Testis (tissue), 2 donors: ENCODE measurements at regions not wholly inside any gene's neighbourhood (a gene's known extent, or its start where the extent isn't known, plus 50 kb on each side); places are given as distances from the start of the nearest gene placed in this dataset.

Source experiments
- DNase-seq: peaks from one replicate; pipeline ENCODE4 v3.0.0-alpha.2; 2019
- H3K27ac ChIP-seq, 2 donors: fragments of 200-600 bp; sonication (generic); one replicate each; pipeline ENCODE4 v1.5.1; 2019
- H3K27me3 ChIP-seq: fragments of 200-600 bp; sonication (generic); one replicate; pipeline ENCODE4 v1.5.1; 2019
- H3K36me3 ChIP-seq: fragments of 200-600 bp; sonication (generic); one replicate; pipeline ENCODE4 v1.5.1; 2017; ENCODE audit warnings: low read depth; ENCODE audit errors: missing control alignments
- H3K4me1 ChIP-seq: fragments of 200-600 bp; sonication (generic); one replicate; pipeline ENCODE4 v1.5.1; 2019
- H3K4me3 ChIP-seq, 2 donors: fragments of 200-600 bp; sonication (generic); one replicate each; pipeline ENCODE4 v1.5.1; 2017 to 2019
- H3K9me3 ChIP-seq: fragments of 200-600 bp; sonication (generic); one replicate; pipeline ENCODE4 v1.5.1; 2017
- POLR2A ChIP-seq: fragments of 450-650 bp; IDR thresholded peaks from one replicate; pipeline ENCODE4 v1.6.1; 2017; ENCODE audit warnings: antibody characterized with exemption, mild to moderate bottlenecking, moderate library complexity
- WGBS, 2 donors: methylation state at CpG; one replicate each; pipeline ENCODE4 v1.1.5; 2018; 5-methylcytosine and 5-hydroxymethylcytosine counted together
- intact Hi-C: fragments of 100-400 bp; cut with DNase I; formaldehyde crosslinking; loops from one replicate; pipeline ENCODE4 v1.15.1; 2023; ENCODE audit warnings: low total_unique reads
- TF ChIP-seq, protein P1 (sequence below), 3 experiments: fragments of 450-650 bp in 2 of 3; fragments of 200-600 bp in 1 of 3; sonication (generic) in 1 of 3; IDR thresholded peaks; one replicate each; pipeline ENCODE4 v1.5.1; 2016 to 2019; ENCODE audit warnings: antibody characterized with exemption in 3 of 3, mild to moderate bottlenecking in 2 of 3, moderate library complexity in 1 of 3

DNA sequence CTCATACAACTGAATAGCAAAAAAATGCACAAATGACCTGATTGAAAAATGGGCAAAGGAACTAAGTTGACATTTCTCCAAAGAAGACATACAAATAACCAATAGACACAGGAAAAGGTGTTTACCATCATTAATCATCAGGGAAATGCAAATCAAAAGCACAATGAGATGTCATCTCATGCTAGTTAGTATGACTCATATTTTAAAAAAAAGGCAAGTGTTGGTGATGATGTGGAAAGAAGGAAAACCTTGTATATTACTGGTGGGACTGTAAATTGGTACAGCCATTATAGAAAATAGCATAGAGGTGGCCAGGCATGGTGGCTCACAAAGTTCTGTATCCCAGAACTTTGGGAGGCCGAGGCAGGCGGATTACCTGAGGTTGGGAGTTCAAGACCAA lies 232.5 kb upstream of the ZFHX3 start:
- DNase-seq: no peak
- Histone ChIP-seq H3K27me3 (no peaks in the 10 kb centered on the region), H3K9me3 (no peaks in the 10 kb centered on the region), H3K4me1 (no peaks in the 10 kb centered on the region), H3K4me3 (no peak overlapping the region), H3K36me3 (no peaks in the 10 kb centered on the region), H3K27ac (no peak overlapping the region)
- intact Hi-C loops: no loop called here
- 89 to 94% methylated on average over 2 of the region's 2 CpGs for WGBS, 2 donors
- TF ChIP-seq, protein P1, sequence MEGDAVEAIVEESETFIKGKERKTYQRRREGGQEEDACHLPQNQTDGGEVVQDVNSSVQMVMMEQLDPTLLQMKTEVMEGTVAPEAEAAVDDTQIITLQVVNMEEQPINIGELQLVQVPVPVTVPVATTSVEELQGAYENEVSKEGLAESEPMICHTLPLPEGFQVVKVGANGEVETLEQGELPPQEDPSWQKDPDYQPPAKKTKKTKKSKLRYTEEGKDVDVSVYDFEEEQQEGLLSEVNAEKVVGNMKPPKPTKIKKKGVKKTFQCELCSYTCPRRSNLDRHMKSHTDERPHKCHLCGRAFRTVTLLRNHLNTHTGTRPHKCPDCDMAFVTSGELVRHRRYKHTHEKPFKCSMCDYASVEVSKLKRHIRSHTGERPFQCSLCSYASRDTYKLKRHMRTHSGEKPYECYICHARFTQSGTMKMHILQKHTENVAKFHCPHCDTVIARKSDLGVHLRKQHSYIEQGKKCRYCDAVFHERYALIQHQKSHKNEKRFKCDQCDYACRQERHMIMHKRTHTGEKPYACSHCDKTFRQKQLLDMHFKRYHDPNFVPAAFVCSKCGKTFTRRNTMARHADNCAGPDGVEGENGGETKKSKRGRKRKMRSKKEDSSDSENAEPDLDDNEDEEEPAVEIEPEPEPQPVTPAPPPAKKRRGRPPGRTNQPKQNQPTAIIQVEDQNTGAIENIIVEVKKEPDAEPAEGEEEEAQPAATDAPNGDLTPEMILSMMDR (IDR thresholded peaks at IDR 0.05): no peak
- TF ChIP-seq POLR2A: no peak

DNA sequence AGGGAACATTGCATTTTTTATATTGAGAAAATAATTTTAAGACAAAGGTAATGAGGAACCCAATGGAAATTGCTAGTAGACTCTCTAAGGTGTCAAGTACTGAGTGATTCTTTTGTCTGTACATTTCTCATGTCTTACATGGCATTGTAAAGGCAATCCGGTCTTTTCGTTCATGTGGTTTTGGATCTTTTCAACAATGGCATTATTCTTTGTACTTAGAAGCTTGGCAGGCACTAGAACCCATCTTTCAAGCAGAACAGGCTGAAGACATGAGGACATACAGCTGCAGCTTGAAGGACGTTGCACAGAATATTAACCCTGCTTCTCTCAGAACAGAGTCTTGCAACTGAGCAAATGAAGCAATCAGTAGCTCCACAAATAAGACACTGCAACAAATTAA lies 231.5 kb upstream of the ZFHX3 start:
- H3K27me3 ChIP-seq: no peaks in the 10 kb centered on the region
- no peaks in the 10 kb centered on the region for H3K36me3 ChIP-seq
- intact Hi-C loops: no loop called here
- WGBS, 2 donors: 61 to 67% methylated on average over 3 of the region's 3 CpGs
- no peak overlapping the region for H3K27ac ChIP-seq
- no peaks in the 10 kb centered on the region for H3K4me1 ChIP-seq
- no peak overlapping the region for H3K4me3 ChIP-seq
- H3K9me3 ChIP-seq: no peaks in the 10 kb centered on the region
- DNase-seq: no peak
- TF ChIP-seq, protein P1 (IDR thresholded peaks at IDR 0.05): no peak
- TF ChIP-seq POLR2A: no peak

DNA sequence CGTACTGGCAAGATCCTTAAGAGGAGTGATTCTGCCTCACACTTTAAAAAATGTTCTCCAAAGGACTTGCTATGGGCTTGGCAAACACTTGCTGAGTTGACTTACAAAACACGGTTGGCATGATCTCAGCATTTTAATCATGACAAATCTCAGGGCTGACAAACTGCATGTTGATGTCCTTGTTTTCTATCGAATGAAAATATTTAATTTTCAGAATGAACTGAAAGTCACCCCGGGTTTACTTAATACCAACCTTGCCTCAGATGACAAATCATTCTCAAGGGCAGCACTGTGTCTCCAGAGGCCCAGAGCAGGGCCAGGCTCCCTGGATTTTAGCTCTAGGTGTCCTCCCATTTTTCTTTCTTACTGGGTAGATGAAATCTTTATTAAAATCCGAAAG lies 229.1 kb upstream of the ZFHX3 start:
- Histone ChIP-seq H3K27me3 (no peaks in the 10 kb centered on the region), H3K4me3 (no peak overlapping the region), H3K36me3 (no peaks in the 10 kb centered on the region), H3K4me1 (no peaks in the 10 kb centered on the region), H3K27ac (no peak overlapping the region), H3K9me3 (no peaks in the 10 kb centered on the region)
- intact Hi-C loops: no loop called here
- 80 to 92% methylated on average over 5 of the region's 5 CpGs for WGBS, 2 donors
- TF ChIP-seq, protein P1 (IDR thresholded peaks at IDR 0.05): no peak
- no peak for TF ChIP-seq POLR2A
- no peak for DNase-seq

DNA sequence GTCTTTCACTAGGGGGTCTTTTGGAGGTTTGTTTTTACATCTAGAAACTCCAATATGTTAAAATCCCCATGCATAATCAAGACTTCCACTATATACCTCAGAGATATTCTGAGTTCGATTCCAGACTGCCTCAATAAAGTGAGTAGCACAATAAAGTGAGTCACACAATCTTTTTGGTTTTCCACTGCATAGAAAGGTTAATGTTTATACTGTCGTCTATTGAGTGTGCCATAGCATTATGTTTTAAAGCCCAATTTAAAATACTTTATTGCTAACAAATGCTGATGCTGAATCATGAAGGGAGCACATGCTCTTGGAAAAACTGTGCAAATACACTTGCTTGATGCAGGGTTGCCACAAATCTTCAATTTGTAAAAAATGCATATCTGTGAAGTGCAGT lies 227.5 kb upstream of the ZFHX3 start:
- no peak for DNase-seq
- no peaks in the 10 kb centered on the region for H3K27me3 ChIP-seq
- H3K27ac ChIP-seq: no peak overlapping the region
- intact Hi-C loops: no loop called here
- no peaks in the 10 kb centered on the region for H3K36me3 ChIP-seq
- H3K9me3 ChIP-seq: no peaks in the 10 kb centered on the region
- 90 to 96% methylated on average over 2 of the region's 2 CpGs for WGBS, 2 donors
- TF ChIP-seq, protein P1 (IDR thresholded peaks at IDR 0.05): no peak
- no peak for TF ChIP-seq POLR2A
- no peak overlapping the region for H3K4me3 ChIP-seq
- H3K4me1 ChIP-seq: no peaks in the 10 kb centered on the region

DNA sequence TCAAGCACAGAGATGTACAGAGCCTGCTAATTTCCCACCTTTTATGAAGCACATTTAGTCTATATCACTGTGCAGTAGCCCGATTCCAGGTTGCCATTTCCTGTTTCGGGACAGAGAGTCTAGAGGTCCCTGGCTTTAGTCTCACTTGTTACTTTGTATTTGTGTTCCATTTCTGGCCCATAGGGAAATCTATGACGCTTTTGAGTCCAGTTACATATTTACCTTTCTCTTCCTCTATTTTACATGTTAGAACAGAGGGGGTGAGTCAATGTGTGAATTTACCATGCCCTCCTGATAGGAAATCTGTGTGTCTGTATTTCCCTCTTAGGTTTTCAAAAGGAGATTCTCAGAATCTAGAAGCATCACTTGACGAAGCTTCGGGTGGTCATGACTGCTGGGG lies 227.1 kb upstream of the ZFHX3 start:
- no peak for TF ChIP-seq POLR2A
- TF ChIP-seq, protein P1 (IDR thresholded peaks at IDR 0.05): no peak
- H3K27ac ChIP-seq: no peak overlapping the region
- H3K36me3 ChIP-seq: no peaks in the 10 kb centered on the region
- intact Hi-C loops: no loop called here
- H3K9me3 ChIP-seq: no peaks in the 10 kb centered on the region
- no peak overlapping the region for H3K4me3 ChIP-seq
- H3K27me3 ChIP-seq: no peaks in the 10 kb centered on the region
- no peaks in the 10 kb centered on the region for H3K4me1 ChIP-seq
- 57 to 71% methylated on average over 5 of the region's 5 CpGs for WGBS, 2 donors
- DNase-seq: no peak
